NB4 (cell line): ENCODE measurements at regions not wholly inside any gene's neighbourhood (a gene's known extent, or its start where the extent isn't known, plus 50 kb on each side); places are given as distances from the start of the nearest gene placed in this dataset.

Source experiments
- DNase-seq: peaks from one replicate; pipeline ENCODE4 v3.0.0; 2010; ENCODE audit warnings: low read depth
- H3K4me3 ChIP-seq: one replicate; pipeline ENCODE4 v1.5.1; 2011; ENCODE audit warnings: mild to moderate bottlenecking, low read depth, low read length, moderate library complexity
- MYC ChIP-seq: IDR thresholded peaks from 2 replicates; pipeline ENCODE4 v1.6.1; 2011; ENCODE audit warnings: low read depth, low read length
- POLR2A ChIP-seq: IDR thresholded peaks from 2 replicates; pipeline ENCODE4 v1.6.1; 2011; ENCODE audit warnings: mild to moderate bottlenecking; ENCODE audit not compliant: insufficient read length; ENCODE audit errors: extremely low read depth
- TF ChIP-seq, protein P1 (sequence below): IDR thresholded peaks from 2 replicates; pipeline ENCODE4 v1.6.1; 2011; ENCODE audit warnings: low read depth, low read length
- TF ChIP-seq, protein P2 (sequence below): IDR thresholded peaks from one replicate; pipeline ENCODE4 v1.5.1; 2012; ENCODE audit warnings: low read depth, low read length

DNA sequence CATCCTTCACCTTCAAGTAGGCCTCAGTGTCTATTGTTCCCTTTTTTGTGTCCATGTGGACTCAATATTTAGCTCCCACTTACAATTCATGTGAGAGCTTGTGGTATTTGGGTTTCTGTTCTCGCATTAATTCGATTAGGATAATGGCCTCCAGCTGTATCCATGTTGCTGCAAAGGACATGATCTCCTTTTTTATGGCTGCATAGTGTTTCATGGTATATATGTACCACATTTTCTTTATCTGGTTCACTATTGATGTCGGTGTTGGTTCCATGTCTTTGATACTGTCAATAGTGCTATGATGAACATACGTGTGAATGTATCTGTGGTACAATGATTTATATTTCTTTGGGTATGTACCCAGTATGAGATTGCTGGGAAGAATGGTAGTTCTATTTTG is 113.7 kb downstream of the FGF18 start:
- no peak for DNase-seq
- no peak for TF ChIP-seq MYC
- TF ChIP-seq, protein P1, sequence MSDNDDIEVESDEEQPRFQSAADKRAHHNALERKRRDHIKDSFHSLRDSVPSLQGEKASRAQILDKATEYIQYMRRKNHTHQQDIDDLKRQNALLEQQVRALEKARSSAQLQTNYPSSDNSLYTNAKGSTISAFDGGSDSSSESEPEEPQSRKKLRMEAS: no peak
- TF ChIP-seq POLR2A: no peak
- TF ChIP-seq, protein P2, sequence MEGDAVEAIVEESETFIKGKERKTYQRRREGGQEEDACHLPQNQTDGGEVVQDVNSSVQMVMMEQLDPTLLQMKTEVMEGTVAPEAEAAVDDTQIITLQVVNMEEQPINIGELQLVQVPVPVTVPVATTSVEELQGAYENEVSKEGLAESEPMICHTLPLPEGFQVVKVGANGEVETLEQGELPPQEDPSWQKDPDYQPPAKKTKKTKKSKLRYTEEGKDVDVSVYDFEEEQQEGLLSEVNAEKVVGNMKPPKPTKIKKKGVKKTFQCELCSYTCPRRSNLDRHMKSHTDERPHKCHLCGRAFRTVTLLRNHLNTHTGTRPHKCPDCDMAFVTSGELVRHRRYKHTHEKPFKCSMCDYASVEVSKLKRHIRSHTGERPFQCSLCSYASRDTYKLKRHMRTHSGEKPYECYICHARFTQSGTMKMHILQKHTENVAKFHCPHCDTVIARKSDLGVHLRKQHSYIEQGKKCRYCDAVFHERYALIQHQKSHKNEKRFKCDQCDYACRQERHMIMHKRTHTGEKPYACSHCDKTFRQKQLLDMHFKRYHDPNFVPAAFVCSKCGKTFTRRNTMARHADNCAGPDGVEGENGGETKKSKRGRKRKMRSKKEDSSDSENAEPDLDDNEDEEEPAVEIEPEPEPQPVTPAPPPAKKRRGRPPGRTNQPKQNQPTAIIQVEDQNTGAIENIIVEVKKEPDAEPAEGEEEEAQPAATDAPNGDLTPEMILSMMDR: no peak

DNA sequence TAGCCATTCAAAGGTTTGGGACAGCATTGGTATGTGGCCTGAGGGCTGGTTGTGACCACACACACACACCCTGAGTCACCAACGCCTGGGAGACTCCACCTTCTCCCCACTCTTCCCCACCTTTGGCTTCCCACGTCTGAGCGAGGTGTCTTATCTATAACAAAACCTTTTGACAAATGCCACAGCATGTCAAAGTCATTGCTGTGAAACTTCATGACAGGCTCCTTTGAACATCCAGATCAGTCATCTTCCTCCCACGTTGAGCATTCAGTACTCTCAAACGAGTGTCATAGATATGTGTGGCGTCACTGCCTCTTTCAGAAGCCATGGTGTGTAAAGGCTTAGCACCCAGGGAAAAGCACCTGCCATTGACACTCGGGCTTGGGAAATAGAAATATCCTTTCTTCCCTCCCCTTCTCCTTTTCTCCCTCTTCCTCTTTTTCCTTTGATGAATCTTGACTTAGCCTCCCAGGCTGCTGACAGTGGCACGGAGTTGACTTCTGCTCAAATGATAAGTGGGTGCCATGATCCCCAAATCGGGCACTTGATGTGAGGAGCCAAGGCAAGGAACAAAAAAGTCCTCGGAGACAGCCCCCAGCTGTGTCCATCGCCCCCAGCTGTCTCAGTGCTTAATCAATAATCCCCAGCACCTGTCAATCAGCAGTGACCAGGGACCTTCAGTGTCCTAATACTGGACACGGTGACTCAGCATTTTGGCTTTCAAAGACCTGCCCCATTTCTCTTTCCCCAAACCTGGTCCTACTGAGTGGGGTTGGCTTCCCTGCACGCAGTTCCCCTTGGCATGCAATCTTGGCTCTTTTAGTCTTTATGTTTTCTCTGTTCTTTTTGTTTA is 114.8 kb downstream of the FGF18 start:
- TF ChIP-seq, protein P2: no peak
- TF ChIP-seq MYC (no peak), POLR2A (no peak)
- TF ChIP-seq, protein P1: no peak
- no peak for DNase-seq
- H3K4me3 ChIP-seq: no peak overlapping the region

More for the DNA sequence above, 113.7 kb downstream of the FGF18 start:
- no peak overlapping the region for H3K4me3 ChIP-seq

DNA sequence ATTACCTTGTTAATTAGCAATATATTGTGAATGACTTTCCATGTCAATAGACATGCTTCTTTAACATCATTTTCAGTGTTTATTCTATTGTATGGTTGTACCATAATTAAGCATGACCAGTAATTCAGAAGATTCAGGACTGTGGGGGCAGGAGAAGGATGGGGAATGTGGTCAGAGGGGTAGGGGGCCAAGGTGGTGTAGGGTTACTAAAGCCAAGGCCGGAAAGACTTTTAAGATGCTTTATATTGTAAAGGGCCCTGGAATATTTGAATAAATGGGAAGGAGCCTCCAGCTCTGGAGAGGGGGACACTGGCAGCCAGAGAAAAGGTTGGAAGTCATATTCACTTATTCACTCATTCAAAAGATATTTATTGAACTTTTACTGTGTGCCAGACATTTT is 115.7 kb downstream of the FGF18 start:
- TF ChIP-seq, protein P1: no peak
- TF ChIP-seq POLR2A (no peak), MYC (no peak)
- TF ChIP-seq, protein P2: no peak
- no peak overlapping the region for H3K4me3 ChIP-seq
- DNase-seq: no peak

DNA sequence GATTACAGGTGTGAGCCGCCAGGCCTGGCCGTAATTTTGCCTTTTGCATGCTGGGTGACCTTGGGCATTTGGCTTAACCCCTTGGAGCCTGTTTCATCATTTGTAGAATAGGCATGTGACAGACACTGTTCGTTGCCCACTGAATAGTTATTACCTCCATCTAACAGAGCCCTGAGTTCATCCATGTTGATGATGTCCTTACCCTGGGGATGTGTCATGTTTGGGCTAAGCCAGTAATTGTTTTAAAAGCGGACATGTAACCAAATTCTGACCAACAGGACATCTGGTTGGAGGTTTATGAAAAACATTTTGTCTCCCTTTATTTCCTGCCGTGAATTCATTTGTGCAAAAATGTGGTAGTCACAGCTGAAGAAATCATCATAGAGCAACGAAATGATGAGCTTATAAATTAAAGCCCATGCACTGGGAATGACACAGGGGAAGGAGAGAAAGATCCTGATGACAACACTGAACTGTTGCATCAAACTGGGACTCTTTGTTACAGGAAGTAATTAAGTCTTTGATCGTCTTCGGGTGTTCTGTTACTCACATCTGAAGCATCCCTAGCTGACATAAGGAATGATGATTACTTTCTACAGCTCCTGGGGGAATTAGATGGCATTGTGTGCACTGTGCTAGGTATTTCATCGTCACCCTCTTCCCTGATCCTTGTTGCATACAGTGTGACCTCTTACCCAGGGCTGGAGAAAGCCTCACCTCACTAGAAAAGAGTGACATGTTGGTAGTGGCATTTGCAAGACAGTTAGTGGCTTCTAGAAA is 117.8 kb downstream of the FGF18 start:
- TF ChIP-seq, protein P1: no peak
- no peak overlapping the region for H3K4me3 ChIP-seq
- DNase-seq: no peak

DNA sequence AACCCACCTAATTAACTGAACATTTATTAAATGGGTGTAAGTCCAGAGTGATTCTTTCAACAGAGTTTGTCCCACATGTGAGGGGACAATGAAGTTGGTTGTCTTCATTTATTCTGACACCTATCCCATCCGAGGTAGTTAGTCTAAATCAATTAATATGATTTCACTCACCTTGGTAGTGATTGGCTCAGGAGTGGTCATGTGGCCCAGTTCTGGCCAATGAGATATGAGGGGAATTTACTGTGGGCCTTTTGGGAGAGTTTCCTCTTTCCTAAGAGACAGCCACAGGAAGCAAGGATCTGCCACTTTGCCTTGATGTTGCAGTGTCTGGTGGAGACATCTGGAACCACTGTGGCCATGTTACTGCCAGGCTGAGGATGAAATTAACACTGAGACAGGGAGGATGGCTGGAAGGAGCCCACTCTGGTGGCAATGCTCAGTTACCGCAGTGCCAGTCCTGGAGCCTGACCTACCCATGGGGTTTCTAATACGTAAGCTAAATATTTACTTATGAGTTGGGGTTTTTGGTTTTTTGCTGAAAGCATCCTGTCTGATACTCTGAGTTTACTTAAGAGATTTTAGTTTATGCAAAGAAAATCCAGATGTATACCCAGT is 118.6 kb downstream of the FGF18 start:
- TF ChIP-seq POLR2A (no peak), MYC (no peak)
- TF ChIP-seq, protein P2: no peak
- TF ChIP-seq, protein P1: no peak
- DNase-seq: no peak
- H3K4me3 ChIP-seq: no peak overlapping the region

DNA sequence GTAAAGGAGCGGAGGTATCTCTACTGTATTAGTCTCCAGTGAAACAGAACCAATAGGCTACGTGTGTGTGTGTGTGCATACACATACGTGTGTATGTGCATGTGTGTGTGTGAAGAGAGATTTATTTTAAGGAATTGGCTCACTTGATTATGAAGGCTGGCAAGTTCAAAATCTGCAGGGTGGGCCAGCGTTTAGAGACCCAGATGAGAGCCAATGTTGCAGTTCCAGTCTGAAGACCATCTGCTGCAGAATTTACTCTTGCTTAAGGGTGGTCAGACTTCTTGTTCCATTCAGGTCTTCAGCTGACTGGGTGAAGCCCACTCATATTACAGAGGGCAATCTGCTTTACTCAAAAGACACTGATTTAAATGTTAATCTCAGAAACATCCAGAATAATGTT is 119.2 kb downstream of the FGF18 start:
- TF ChIP-seq, protein P2: no peak
- TF ChIP-seq, protein P1: no peak
- no peak for TF ChIP-seq POLR2A
- no peak for TF ChIP-seq MYC
- no peak overlapping the region for H3K4me3 ChIP-seq
- no peak for DNase-seq
